Effector memory CD4-positive, alpha-beta T cell (primary cell): ENCODE measurements at regions not wholly inside any gene's neighbourhood (a gene's known extent, or its start where the extent isn't known, plus 50 kb on each side); places are given as distances from the start of the nearest gene placed in this dataset.

Experiments
- DNase-seq, 3 donors: peaks; one replicate each; pipeline ENCODE4 v3.0.0-alpha.2; 2020
- H3K27ac ChIP-seq: 2 replicates; pipeline ENCODE4 v1.7.0; 2013; ENCODE audit warnings: mild to moderate bottlenecking, low read length, moderate library complexity; ENCODE audit not compliant: insufficient read depth, poor library complexity, severe bottlenecking
- H3K27me3 ChIP-seq: replicated peaks from 2 replicates; pipeline ENCODE4 v1.7.0; 2013; ENCODE audit warnings: mild to moderate bottlenecking, low read length; ENCODE audit not compliant: insufficient read depth, control insufficient read depth, poor library complexity, severe bottlenecking
- H3K36me3 ChIP-seq: 2 replicates; pipeline ENCODE4 v1.7.0; 2013; ENCODE audit warnings: mild to moderate bottlenecking, low read length, moderate library complexity; ENCODE audit not compliant: control insufficient read depth, insufficient read depth
- H3K4me1 ChIP-seq: 2 replicates; pipeline ENCODE4 v1.7.0; 2013; ENCODE audit warnings: low read length, mild to moderate bottlenecking; ENCODE audit not compliant: control insufficient read depth, insufficient read depth, poor library complexity, severe bottlenecking
- H3K4me3 ChIP-seq: 2 replicates; pipeline ENCODE4 v1.7.0; 2013; ENCODE audit warnings: low read length, low read depth, mild to moderate bottlenecking; ENCODE audit not compliant: insufficient read depth, poor library complexity, severe bottlenecking
- H3K9me3 ChIP-seq: 2 replicates; pipeline ENCODE4 v1.7.0; 2013; ENCODE audit warnings: mild to moderate bottlenecking, low read length, moderate library complexity; ENCODE audit not compliant: control insufficient read depth

GRCh38 chr2:220090050-220090449, 462.6 kb downstream of the SLC4A3 start:
- no peak overlapping the region for H3K27ac ChIP-seq
- H3K36me3 ChIP-seq, result no peaks in the 10 kb centered on the region
- DNase-seq, result no peak
- H3K9me3 ChIP-seq, result no peaks in the 10 kb centered on the region
- no peaks in the 10 kb centered on the region for H3K4me1 ChIP-seq
- no peaks in the 10 kb centered on the region for H3K27me3 ChIP-seq
- no peak overlapping the region for H3K4me3 ChIP-seq

- H3K36me3 ChIP-seq, result no peaks in the 10 kb centered on the region
- no peak overlapping the region for H3K27ac ChIP-seq
- no peaks in the 10 kb centered on the region for H3K9me3 ChIP-seq
- no peak overlapping the region for H3K4me3 ChIP-seq
- no peak for DNase-seq
- H3K27me3 ChIP-seq, result no peaks in the 10 kb centered on the region
- H3K4me1 ChIP-seq, result no peaks in the 10 kb centered on the region
Observed at GRCh38 chr2:220096406-220096805, 469.0 kb downstream of the SLC4A3 start.

- Histone ChIP-seq H3K9me3 (no peaks in the 10 kb centered on the region), H3K4me3 (no peak overlapping the region), H3K27ac (no peak overlapping the region), H3K36me3 (no peaks in the 10 kb centered on the region), H3K27me3 (no peaks in the 10 kb centered on the region), H3K4me1 (no peaks in the 10 kb centered on the region)
- no peak for DNase-seq
Observed at GRCh38 chr2:220101980-220102379, 474.6 kb downstream of the SLC4A3 start.

GRCh38 chr2:220103596-220103995, 476.2 kb downstream of the SLC4A3 start:
- Histone ChIP-seq H3K4me1 (no peaks in the 10 kb centered on the region), H3K27ac (no peak overlapping the region), H3K9me3 (no peaks in the 10 kb centered on the region)

GRCh38 chr2:220104871-220105351, 477.5 kb downstream of the SLC4A3 start:
- H3K4me3 ChIP-seq, result no peak overlapping the region
- DNase-seq, result no peak
- H3K9me3 ChIP-seq, result no peaks in the 10 kb centered on the region
- no peaks in the 10 kb centered on the region for H3K4me1 ChIP-seq
- no peaks in the 10 kb centered on the region for H3K36me3 ChIP-seq
- no peak overlapping the region for H3K27ac ChIP-seq
- H3K27me3 ChIP-seq, result no peaks in the 10 kb centered on the region

More at GRCh38 chr2:220103596-220103995, 476.2 kb downstream of the SLC4A3 start:
- Histone ChIP-seq H3K36me3 (no peaks in the 10 kb centered on the region), H3K4me3 (no peak overlapping the region), H3K27me3 (no peaks in the 10 kb centered on the region)
- no peak for DNase-seq

- H3K27me3 ChIP-seq, result no peaks in the 10 kb centered on the region
- no peaks in the 10 kb centered on the region for H3K4me1 ChIP-seq
- H3K27ac ChIP-seq, result no peak overlapping the region
- no peaks in the 10 kb centered on the region for H3K9me3 ChIP-seq
- H3K36me3 ChIP-seq, result no peaks in the 10 kb centered on the region
- no peak overlapping the region for H3K4me3 ChIP-seq
- no peak for DNase-seq
Observed at GRCh38 chr2:220106065-220106464, 478.6 kb downstream of the SLC4A3 start.

GRCh38 chr2:220107380-220107791, 480.0 kb downstream of the SLC4A3 start:
- Histone ChIP-seq H3K27ac (no peak overlapping the region), H3K36me3 (no peaks in the 10 kb centered on the region)
- DNase-seq, result no peak

GRCh38 chr2:220114443-220114842, 487.0 kb downstream of the SLC4A3 start:
- Histone ChIP-seq H3K9me3 (no peaks in the 10 kb centered on the region), H3K27me3 (no peaks in the 10 kb centered on the region), H3K36me3 (no peaks in the 10 kb centered on the region), H3K27ac (no peak overlapping the region), H3K4me3 (no peak overlapping the region), H3K4me1 (no peaks in the 10 kb centered on the region)
- DNase-seq, result no peak

More at GRCh38 chr2:220107380-220107791, 480.0 kb downstream of the SLC4A3 start:
- no peaks in the 10 kb centered on the region for H3K9me3 ChIP-seq
- H3K27me3 ChIP-seq, result no peaks in the 10 kb centered on the region
- H3K4me3 ChIP-seq, result no peak overlapping the region
- no peaks in the 10 kb centered on the region for H3K4me1 ChIP-seq

- H3K27ac ChIP-seq, result no peak overlapping the region
- H3K4me3 ChIP-seq, result no peak overlapping the region
- no peak for DNase-seq
- no peaks in the 10 kb centered on the region for H3K36me3 ChIP-seq
- H3K9me3 ChIP-seq, result no peaks in the 10 kb centered on the region
- no peaks in the 10 kb centered on the region for H3K27me3 ChIP-seq
- no peaks in the 10 kb centered on the region for H3K4me1 ChIP-seq
Observed at GRCh38 chr2:220117025-220117424, 489.6 kb downstream of the SLC4A3 start.

GRCh38 chr2:220120041-220120440, 492.6 kb downstream of the SLC4A3 start:
- H3K4me3 ChIP-seq, result no peak overlapping the region
- no peaks in the 10 kb centered on the region for H3K9me3 ChIP-seq
- no peak overlapping the region for H3K27ac ChIP-seq
- no peaks in the 10 kb centered on the region for H3K27me3 ChIP-seq
- H3K36me3 ChIP-seq, result no peaks in the 10 kb centered on the region
- H3K4me1 ChIP-seq, result no peaks in the 10 kb centered on the region
- DNase-seq, result no peak
